ENCODE measurements at regions not wholly inside any gene's neighbourhood (a gene's known extent, or its start where the extent isn't known, plus 50 kb on each side); places are given as distances from the start of the nearest gene placed in this dataset.

DNA sequence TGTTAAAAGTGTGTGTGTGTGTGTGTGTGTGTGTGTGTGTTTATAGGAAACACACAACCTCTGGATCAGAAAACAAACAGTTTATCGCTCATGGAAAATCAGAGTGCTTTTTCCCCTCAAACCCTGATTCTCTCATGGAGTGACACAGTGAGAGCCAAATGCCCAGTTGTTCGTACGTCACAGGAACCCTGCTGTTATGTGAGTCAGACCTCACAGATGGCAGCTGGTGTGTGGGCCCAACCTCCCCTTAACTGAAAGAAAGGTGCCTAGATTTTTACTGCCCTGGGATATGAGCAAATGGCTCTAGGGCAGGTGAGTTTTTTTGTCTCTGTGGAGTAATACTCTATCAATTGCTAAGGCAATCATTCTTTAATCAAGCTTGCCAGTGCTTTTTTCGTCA, 1788.1 kb downstream of the BRINP3 start:
- TF ChIP-seq CTCF (IDR thresholded peaks at IDR 0.05; ENCODE audit: low read depth, low read length): no peak
- DNase-seq (ENCODE audit: extremely low read depth, low read depth): no peak

GRCh38 chr1:188700116-188700515, 1777.5 kb downstream of the BRINP3 start:
- DNase-seq (ENCODE audit: extremely low read depth, low read depth): no peak
- no peak for TF ChIP-seq CTCF (IDR thresholded peaks at IDR 0.05; ENCODE audit: low read depth, low read length)

DNA sequence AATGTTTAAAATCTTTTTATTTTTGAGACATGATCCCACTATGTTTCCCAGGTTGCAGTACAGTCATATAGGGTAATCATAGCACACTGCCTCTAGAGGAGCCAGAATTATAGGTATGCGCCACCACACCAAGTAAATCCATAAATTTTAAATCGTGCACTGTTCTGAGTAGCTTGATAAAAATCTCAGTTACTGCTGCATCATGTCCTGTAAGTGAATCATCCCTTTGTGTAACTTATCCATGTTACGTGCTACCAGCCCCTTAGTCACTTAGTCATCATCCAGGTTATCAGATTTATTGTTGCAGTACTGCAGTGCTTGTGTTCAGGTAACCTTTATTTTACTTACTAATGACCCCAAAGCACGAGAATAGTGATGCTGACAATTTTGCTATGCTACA, 1770.9 kb downstream of the BRINP3 start:
- DNase-seq (ENCODE audit: extremely low read depth, low read depth): no peak
- TF ChIP-seq CTCF (IDR thresholded peaks at IDR 0.05; ENCODE audit: low read depth, low read length): no peak

DNA sequence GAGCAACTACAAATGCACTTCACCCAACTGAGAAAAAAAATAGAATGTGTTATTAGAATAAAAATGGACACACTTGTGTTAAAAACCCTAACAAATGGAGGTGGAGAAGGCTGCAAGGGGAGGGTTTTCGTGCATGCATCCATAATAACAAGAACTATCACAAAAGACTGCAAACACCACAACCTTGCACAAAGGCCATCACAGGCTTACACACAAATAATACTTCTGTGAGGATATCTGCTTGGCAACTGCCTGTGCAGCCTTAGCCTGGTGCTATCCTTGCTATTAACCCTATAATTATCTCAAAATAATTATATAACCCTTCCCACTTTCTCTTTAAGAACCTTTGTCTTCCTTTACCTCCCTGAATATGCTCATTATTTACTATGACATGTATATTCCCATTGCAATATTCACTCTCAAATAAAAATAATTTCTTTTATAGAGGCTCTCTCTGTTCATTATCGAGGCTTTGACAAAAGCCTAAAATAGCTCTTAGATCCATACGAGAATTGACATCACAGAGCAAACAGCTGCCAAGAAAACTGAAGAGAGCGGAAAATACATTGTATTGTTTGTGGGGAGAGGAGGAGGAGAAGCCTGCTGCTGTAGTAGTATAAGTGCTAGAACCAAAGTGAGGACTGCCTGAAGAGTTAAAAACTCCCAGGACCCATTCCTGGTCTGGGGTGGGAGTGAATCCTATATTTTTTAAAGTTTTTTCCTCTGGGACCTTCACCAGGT, 1768.7 kb downstream of the BRINP3 start:
- DNase-seq (ENCODE audit: extremely low read depth, low read depth): no peak
- TF ChIP-seq CTCF (IDR thresholded peaks at IDR 0.05; ENCODE audit: low read depth, low read length): no peak

DNA sequence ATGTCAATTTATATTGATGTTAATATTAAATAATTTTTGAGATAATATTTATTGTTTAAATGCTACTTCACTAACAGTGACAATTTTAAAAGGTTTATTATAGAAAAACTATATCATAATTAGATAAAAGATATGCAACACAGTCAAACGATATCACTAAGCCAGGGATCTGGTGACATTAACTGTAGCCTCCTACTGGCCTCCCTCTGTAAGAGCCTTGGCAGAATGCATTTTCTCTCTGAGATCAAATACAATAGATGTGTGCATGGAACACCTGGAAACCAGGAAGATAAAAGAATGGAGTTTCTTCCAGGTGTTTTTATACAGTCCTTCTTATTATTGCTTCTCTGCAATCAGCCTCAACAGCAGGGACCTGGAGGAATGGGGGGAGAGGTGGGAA, 1762.1 kb downstream of the BRINP3 start:
- no peak for DNase-seq (ENCODE audit: extremely low read depth, low read depth)
- no peak for TF ChIP-seq CTCF (IDR thresholded peaks at IDR 0.05; ENCODE audit: low read depth, low read length)

GRCh38 chr1:188719735-188720134, 1757.9 kb downstream of the BRINP3 start:
- TF ChIP-seq CTCF (IDR thresholded peaks at IDR 0.05; ENCODE audit: low read depth, low read length): no peak
- no peak for DNase-seq (ENCODE audit: extremely low read depth, low read depth)

- no peak for DNase-seq (ENCODE audit: extremely low read depth, low read depth)
- TF ChIP-seq CTCF (IDR thresholded peaks at IDR 0.05; ENCODE audit: low read depth, low read length): no peak
Observed at GRCh38 chr1:188723332-188724020, 1754.2 kb downstream of the BRINP3 start.
